Right lobe of liver (tissue), 6 donors: ENCODE measurements at regions not wholly inside any gene's neighbourhood (a gene's known extent, or its start where the extent isn't known, plus 50 kb on each side); places are given as distances from the start of the nearest gene placed in this dataset.

Experiments used
- ATAC-seq, 4 donors: fragments of 200-7000 bp; cut with Tn5 transposase; one replicate each; pipeline ENCODE4 v1.9.1; 2020; ENCODE audit warnings: mild to moderate bottlenecking in 4 of 4, moderate library complexity in 4 of 4
- DNase-seq, 3 donors: peaks; one replicate each; pipeline ENCODE4 v3.0.0-alpha.2; 2020
- H3K27ac ChIP-seq, 3 donors: fragments of 200-600 bp; one replicate each; pipeline ENCODE4 v1.8.0; 2022
- H3K27me3 ChIP-seq, 2 donors: fragments of 200-600 bp; one replicate each; pipeline ENCODE4 v1.8.0; 2022
- H3K36me3 ChIP-seq, 4 donors: fragments of 200-600 bp; sonication (generic) in 1 of 4; one replicate each; pipeline versions ENCODE4 v1.5.1 to v1.8.0; 2017 to 2022; ENCODE audit warnings: control low read depth in 1 of 4
- H3K4me1 ChIP-seq, 4 donors: fragments of 200-600 bp; sonication (generic) in 1 of 4; one replicate each; pipeline versions ENCODE4 v1.5.1 to v1.8.0; 2017 to 2022; ENCODE audit warnings: control low read depth in 1 of 4
- H3K4me3 ChIP-seq, 3 donors: fragments of 200-600 bp; one replicate each; pipeline ENCODE4 v1.8.0; 2022
- H3K9me3 ChIP-seq, 4 donors: fragments of 200-600 bp; sonication (generic) in 1 of 4; one replicate each; pipeline versions ENCODE4 v1.5.1 to v1.8.0; 2017 to 2022; ENCODE audit warnings: control low read depth in 1 of 4
- POLR2A ChIP-seq: fragments of 450-650 bp; IDR thresholded peaks from one replicate; pipeline ENCODE4 v1.6.1; 2017; ENCODE audit warnings: antibody characterized with exemption, mild to moderate bottlenecking
- WGBS: methylation state at CpG from one replicate; pipeline ENCODE4 v1.1.6; 2018; ENCODE audit warnings: low coverage, low lambda C conversion rate; ENCODE audit not compliant: insufficient coverage; ENCODE audit errors: missing lambda C conversion rate; 5-methylcytosine and 5-hydroxymethylcytosine counted together
- intact Hi-C, 2 donors: fragments of 100-400 bp; cut with DNase I; formaldehyde crosslinking; loops; one replicate each; pipeline versions ENCODE4 v1.11.2 to v1.14.1; 2022
- TF ChIP-seq, protein P1 (sequence below), 4 donors: fragments of 200-600 bp in 3 of 4; fragments of 450-650 bp in 1 of 4; IDR thresholded peaks; one replicate each; pipeline versions ENCODE4 v1.5.1 to v1.8.0; 2016 to 2022; ENCODE audit warnings: antibody characterized with exemption in 4 of 4, mild to moderate bottlenecking in 2 of 4
- donor health status: DM: no; HTN: yes; CAD: no.
- donor health status: DM: no; HTN: no; CAD: no.
- donor health status: DM: no; HTN: no; CAD: no.
- donor health status: DM: no; HTN: yes; CAD: no.
- donor health status: DM: no; HTN: yes; CAD: no.

GRCh38 chrX:82998163-82998562 lies 509.9 kb upstream of the POU3F4 start:
- Histone ChIP-seq H3K9me3 (no peaks in the 10 kb centered on the region), H3K4me1 (no peaks in the 10 kb centered on the region), H3K4me3 (no peak overlapping the region), H3K27me3 (peaks cover 0 to 7% of the 10 kb centered on the region in 2 donors), H3K27ac (no peak overlapping the region), H3K36me3 (no peaks in the 10 kb centered on the region)
- ATAC-seq: no peak
- intact Hi-C loops: no loop called here
- no peak for TF ChIP-seq POLR2A
- TF ChIP-seq, protein P1, sequence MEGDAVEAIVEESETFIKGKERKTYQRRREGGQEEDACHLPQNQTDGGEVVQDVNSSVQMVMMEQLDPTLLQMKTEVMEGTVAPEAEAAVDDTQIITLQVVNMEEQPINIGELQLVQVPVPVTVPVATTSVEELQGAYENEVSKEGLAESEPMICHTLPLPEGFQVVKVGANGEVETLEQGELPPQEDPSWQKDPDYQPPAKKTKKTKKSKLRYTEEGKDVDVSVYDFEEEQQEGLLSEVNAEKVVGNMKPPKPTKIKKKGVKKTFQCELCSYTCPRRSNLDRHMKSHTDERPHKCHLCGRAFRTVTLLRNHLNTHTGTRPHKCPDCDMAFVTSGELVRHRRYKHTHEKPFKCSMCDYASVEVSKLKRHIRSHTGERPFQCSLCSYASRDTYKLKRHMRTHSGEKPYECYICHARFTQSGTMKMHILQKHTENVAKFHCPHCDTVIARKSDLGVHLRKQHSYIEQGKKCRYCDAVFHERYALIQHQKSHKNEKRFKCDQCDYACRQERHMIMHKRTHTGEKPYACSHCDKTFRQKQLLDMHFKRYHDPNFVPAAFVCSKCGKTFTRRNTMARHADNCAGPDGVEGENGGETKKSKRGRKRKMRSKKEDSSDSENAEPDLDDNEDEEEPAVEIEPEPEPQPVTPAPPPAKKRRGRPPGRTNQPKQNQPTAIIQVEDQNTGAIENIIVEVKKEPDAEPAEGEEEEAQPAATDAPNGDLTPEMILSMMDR (IDR thresholded peaks at IDR 0.05): no peak
- WGBS: 36% methylated on average over 1 of the region's 1 CpG
- no peak for DNase-seq

DNA sequence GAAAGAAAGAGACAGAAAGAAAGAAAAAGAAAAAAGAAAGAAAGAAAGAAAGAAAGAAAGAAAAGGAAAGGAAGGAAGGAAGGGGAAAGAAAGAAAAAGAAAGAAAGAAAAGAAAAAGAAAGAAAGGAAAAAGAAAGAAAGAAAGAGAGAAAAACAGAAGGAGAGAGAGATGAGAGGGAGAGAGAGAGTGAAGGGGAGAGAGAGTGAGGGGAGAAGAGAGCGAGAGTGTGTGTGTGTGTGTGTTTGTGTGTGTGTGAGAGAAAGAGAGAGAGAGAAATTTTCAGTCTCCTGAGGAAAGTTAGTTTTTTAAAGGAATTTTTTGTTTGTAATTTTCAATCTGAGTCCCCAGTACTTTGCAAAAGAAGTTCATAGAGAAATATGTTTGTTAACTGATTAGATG lies 504.1 kb upstream of the POU3F4 start:
- 67% methylated on average over 1 of the region's 1 CpG for WGBS
- TF ChIP-seq, protein P1 (IDR thresholded peaks at IDR 0.05): no peak
- no peak for TF ChIP-seq POLR2A
- intact Hi-C loops: no loop called here
- ATAC-seq (no peak), DNase-seq (no peak)
- Histone ChIP-seq H3K9me3 (no peaks in the 10 kb centered on the region), H3K4me1 (no peaks in the 10 kb centered on the region), H3K36me3 (no peaks in the 10 kb centered on the region), H3K27ac (no peak overlapping the region), H3K4me3 (no peak overlapping the region), H3K27me3 (peaks cover 0 to 3% of the 10 kb centered on the region in 2 donors)

DNA sequence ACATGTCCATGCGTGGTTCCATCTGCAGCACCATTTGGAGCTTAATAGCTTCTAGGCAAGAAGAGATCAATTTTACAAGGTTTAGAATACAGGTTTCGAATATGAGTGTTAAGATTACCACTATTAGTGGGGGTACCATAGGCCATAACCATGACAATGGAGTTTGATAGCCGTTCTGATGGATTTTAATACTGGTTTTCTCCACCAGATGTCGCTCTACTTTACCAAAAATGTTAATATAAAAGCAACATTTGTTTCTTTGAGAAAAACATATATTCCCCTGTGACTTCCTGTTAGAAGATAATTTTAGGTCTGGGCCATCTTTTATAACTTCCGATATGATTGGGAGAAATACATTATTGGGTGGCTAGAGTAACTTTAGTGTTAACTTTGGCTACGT lies 499.7 kb upstream of the POU3F4 start:
- intact Hi-C loops: no loop called here

GRCh38 chrX:83019258-83019657 lies 488.8 kb upstream of the POU3F4 start:
- intact Hi-C loops: no loop called here
- ATAC-seq (no peak), DNase-seq (no peak)
- TF ChIP-seq, protein P1 (IDR thresholded peaks at IDR 0.05): no peak
- TF ChIP-seq POLR2A: no peak
- Histone ChIP-seq H3K27me3 (peaks cover 0 to 3% of the 10 kb centered on the region in 2 donors), H3K36me3 (no peaks in the 10 kb centered on the region), H3K9me3 (no peaks in the 10 kb centered on the region), H3K27ac (no peak overlapping the region), H3K4me3 (no peak overlapping the region), H3K4me1 (no peaks in the 10 kb centered on the region)
- 25% methylated on average over 1 of the region's 1 CpG for WGBS

More for the DNA sequence above, 499.7 kb upstream of the POU3F4 start:
- Histone ChIP-seq H3K9me3 (no peaks in the 10 kb centered on the region), H3K4me3 (no peak overlapping the region), H3K27ac (no peak overlapping the region), H3K27me3 (no peaks in the 10 kb centered on the region), H3K36me3 (no peaks in the 10 kb centered on the region), H3K4me1 (no peaks in the 10 kb centered on the region)
- ATAC-seq (no peak), DNase-seq (no peak)
- TF ChIP-seq, protein P1 (IDR thresholded peaks at IDR 0.05): peak; percentile 46 to 60 (median 54)
- TF ChIP-seq POLR2A: no peak
- WGBS: 40% methylated on average over 6 of the region's 6 CpGs

DNA sequence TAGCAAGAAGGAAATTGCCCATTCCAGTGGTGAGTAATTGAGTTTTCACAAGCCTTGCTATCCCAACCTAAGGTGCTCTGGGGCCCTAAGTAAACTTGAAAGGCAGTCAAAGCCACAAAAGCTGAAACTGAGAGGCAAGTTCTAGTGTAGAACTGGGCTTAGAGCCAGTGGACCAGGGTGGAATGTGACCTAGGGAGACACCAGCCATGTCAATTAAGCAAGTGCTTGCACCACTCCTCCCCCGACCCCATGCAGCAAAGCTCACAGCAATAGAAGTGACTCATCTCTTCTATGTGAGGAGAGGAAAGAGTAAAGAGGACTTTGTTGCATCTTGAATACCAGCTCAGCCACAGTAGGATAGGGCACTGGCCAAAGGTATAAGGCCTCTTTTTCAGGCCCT lies 486.1 kb upstream of the POU3F4 start:
- ATAC-seq: peak in 2 of 4 donors; percentile 30 to 56
- TF ChIP-seq POLR2A: no peak
- TF ChIP-seq, protein P1 (IDR thresholded peaks at IDR 0.05): no peak
- peak in 1 of 3 donors; percentile 17 for DNase-seq

More for the DNA sequence above, 486.1 kb upstream of the POU3F4 start:
- Histone ChIP-seq H3K4me3 (no peak overlapping the region), H3K27me3 (no peaks in the 10 kb centered on the region), H3K9me3 (peaks cover 0 to 5% (median 2%) of the 10 kb centered on the region in 4 donors), H3K27ac (no peak overlapping the region), H3K4me1 (no peaks in the 10 kb centered on the region), H3K36me3 (no peaks in the 10 kb centered on the region)
- no CpG with 5 or more reads among the region's 1 CpG for WGBS
- intact Hi-C loops: no loop called here
